Mesendoderm (in vitro differentiated cells): ENCODE measurements at regions not wholly inside any gene's neighbourhood (a gene's known extent, or its start where the extent isn't known, plus 50 kb on each side); places are given as distances from the start of the nearest gene placed in this dataset.

Experiments
- DNase-seq: peaks from one replicate; pipeline ENCODE4 v3.0.0; 2013
- H2AK5ac ChIP-seq: 2 replicates; pipeline ENCODE4 v1.6.1; 2013; ENCODE audit warnings: low read length, inconsistent platforms
- H2BK120ac ChIP-seq: 2 replicates; pipeline ENCODE4 v1.6.1; 2013; ENCODE audit warnings: low read depth, mild to moderate bottlenecking, low read length, moderate library complexity, mixed read lengths
- H2BK15ac ChIP-seq: replicated peaks from 2 replicates; pipeline ENCODE4 v1.6.1; 2013; ENCODE audit warnings: low read depth, mild to moderate bottlenecking, moderate library complexity
- H2BK5ac ChIP-seq: 2 replicates; pipeline ENCODE4 v1.6.1; 2013; ENCODE audit warnings: low read length, inconsistent platforms
- H3K18ac ChIP-seq: 2 replicates; pipeline ENCODE4 v1.6.1; 2013; ENCODE audit warnings: mild to moderate bottlenecking, low read length, mixed read lengths
- H3K23ac ChIP-seq: one replicate; pipeline ENCODE4 v1.6.1; 2013; ENCODE audit warnings: low read length
- H3K27ac ChIP-seq: 2 replicates; pipeline ENCODE4 v1.5.1; 2013; ENCODE audit warnings: low read depth, mild to moderate bottlenecking, inconsistent platforms, low read length, moderate library complexity
- H3K27me3 ChIP-seq: 2 replicates; pipeline ENCODE4 v1.6.1; 2013; ENCODE audit warnings: low read length, control low read depth, mild to moderate bottlenecking, inconsistent platforms; ENCODE audit not compliant: insufficient read depth, poor library complexity
- H3K36me3 ChIP-seq: 2 replicates; pipeline ENCODE4 v1.6.1; 2013; ENCODE audit warnings: low read length, inconsistent platforms; ENCODE audit not compliant: control insufficient read depth, insufficient read depth
- H3K4ac ChIP-seq: one replicate; pipeline ENCODE4 v1.6.1; 2013; ENCODE audit warnings: low read depth, mild to moderate bottlenecking, low read length, moderate library complexity
- H3K4me1 ChIP-seq: 2 replicates; pipeline ENCODE4 v1.6.1; 2013; ENCODE audit warnings: low read depth, low read length, inconsistent platforms; ENCODE audit not compliant: control insufficient read depth
- H3K4me2 ChIP-seq: 2 replicates; pipeline ENCODE4 v1.6.1; 2013; ENCODE audit warnings: low read length
- H3K4me3 ChIP-seq: 2 replicates; pipeline ENCODE4 v1.5.1; 2013; ENCODE audit warnings: mild to moderate bottlenecking, low read length
- H3K56ac ChIP-seq: one replicate; pipeline ENCODE4 v1.6.1; 2013; ENCODE audit warnings: low read length
- H3K79me1 ChIP-seq: 2 replicates; pipeline ENCODE4 v1.6.1; 2013; ENCODE audit warnings: low read length, inconsistent platforms
- H3K79me2 ChIP-seq: 2 replicates; pipeline ENCODE4 v1.6.1; 2013; ENCODE audit warnings: mild to moderate bottlenecking, low read length; ENCODE audit not compliant: control insufficient read depth, insufficient read depth
- H3K9ac ChIP-seq: 2 replicates; pipeline ENCODE4 v1.6.1; 2013; ENCODE audit warnings: low read length, inconsistent platforms
- H4K5ac ChIP-seq: one replicate; pipeline ENCODE4 v1.6.1; 2013; ENCODE audit warnings: low read length
- H4K8ac ChIP-seq: one replicate; pipeline ENCODE4 v1.6.1; 2013; ENCODE audit warnings: low read depth, mild to moderate bottlenecking, control low read depth, low read length, moderate library complexity
- WGBS: extraction: QIAGEN DNeasy Blood & Tissue Kit; methylation state at CpG from one replicate; pipeline ENCODE4 v1.1.7; 2013; ENCODE audit warnings: low lambda C conversion rate, missing lambda C conversion rate; ENCODE audit not compliant: insufficient coverage; ENCODE audit errors: extremely low coverage; 5-methylcytosine and 5-hydroxymethylcytosine counted together

DNA sequence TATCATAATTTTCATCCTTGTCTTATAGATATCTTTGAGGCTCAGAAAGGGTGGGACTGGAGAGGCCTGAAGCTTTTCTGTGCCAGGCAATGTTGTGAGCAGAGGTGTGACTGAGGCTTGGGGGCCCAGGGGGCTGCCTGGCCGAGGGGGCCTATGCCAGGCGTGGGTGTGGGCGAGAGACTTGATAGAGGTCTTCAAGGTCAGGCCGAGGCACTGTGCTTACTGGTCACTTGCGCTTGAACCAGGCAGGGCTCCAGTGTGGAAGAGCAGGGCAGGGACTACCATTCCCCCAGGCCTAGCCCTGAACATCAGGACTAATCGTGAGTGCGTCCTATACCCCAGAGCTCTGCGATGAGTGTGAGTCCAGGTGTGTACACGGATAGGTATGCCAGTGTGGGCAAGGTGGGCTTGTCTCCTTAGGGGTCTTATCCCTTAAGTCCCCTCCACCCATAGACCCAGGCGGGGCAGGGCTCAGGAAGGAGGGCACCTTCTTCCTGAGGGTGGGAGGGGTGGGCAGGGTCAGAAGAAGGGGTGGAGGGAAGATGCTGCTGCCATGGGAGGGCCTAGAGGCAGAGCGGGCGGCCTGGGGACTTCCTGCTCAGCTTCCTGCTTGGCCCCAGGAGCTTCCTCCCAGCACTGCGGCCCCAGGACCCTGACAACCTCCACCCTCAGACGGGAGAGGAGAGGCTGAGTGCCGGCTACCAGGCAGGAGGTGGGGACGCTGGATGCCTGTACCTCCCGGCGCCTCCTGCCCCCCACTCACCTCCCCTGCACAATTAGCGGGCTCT lies 84.7 kb downstream of the LINGO1 start:
- no peak overlapping the region for H2BK15ac ChIP-seq
- no peak overlapping the region for H3K4me3 ChIP-seq
- peak; percentile 48 for DNase-seq
- H3K4me2 ChIP-seq = no peak overlapping the region
- H2AK5ac ChIP-seq = no peak overlapping the region
- no peak overlapping the region for H2BK5ac ChIP-seq
- no peak overlapping the region for H4K5ac ChIP-seq
- H3K23ac ChIP-seq = no peak overlapping the region
- no peak overlapping the region for H3K4ac ChIP-seq
- no peaks in the 10 kb centered on the region for H3K79me2 ChIP-seq
- no peak overlapping the region for H2BK120ac ChIP-seq
- H3K27me3 ChIP-seq = no peaks in the 10 kb centered on the region
- H3K56ac ChIP-seq = peak overlapping the region; percentile 18
- WGBS = no CpG with 5 or more reads among the region's 19 CpGs
- no peak overlapping the region for H3K27ac ChIP-seq
- H3K18ac ChIP-seq = no peak overlapping the region
- peaks cover 2% of the 10 kb centered on the region for H3K4me1 ChIP-seq
- H3K9ac ChIP-seq = peak overlapping the region; percentile 8
- no peaks in the 10 kb centered on the region for H3K79me1 ChIP-seq
- H3K36me3 ChIP-seq = no peaks in the 10 kb centered on the region
- H4K8ac ChIP-seq = no peak overlapping the region

DNA sequence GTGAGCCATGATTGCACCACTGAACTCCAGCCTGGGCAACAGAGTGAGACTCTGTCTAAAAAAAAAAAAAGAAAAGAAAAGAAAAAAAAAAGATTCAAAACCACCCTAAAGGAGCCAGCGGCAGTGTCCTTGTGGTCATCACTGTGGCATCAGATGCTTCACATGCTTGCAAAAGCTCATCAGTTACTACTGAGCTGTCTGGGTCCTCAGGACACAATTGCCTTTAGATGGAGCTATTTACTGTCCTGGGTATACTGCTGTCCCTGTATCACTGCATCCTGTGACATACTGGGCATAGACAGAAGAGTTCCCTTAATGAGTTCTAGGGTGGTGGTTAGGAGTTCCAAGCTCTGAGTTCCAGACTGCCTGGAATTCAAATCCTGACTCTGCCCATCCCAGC lies 85.8 kb downstream of the LINGO1 start:
- H4K8ac ChIP-seq = no peak overlapping the region
- no peak overlapping the region for H3K4ac ChIP-seq
- H2BK5ac ChIP-seq = no peak overlapping the region
- no peaks in the 10 kb centered on the region for H3K27me3 ChIP-seq
- no peak for DNase-seq
- no peak overlapping the region for H3K9ac ChIP-seq
- no peaks in the 10 kb centered on the region for H3K36me3 ChIP-seq
- H2AK5ac ChIP-seq = no peak overlapping the region
- H3K18ac ChIP-seq = no peak overlapping the region
- no peak overlapping the region for H3K4me3 ChIP-seq
- no peak overlapping the region for H3K27ac ChIP-seq
- no peak overlapping the region for H2BK15ac ChIP-seq
- no peak overlapping the region for H2BK120ac ChIP-seq
- H3K79me2 ChIP-seq = no peaks in the 10 kb centered on the region
- no peak overlapping the region for H4K5ac ChIP-seq
- no peak overlapping the region for H3K56ac ChIP-seq
- no peak overlapping the region for H3K4me2 ChIP-seq
- WGBS = no CpG with 5 or more reads among the region's 1 CpG
- no peak overlapping the region for H3K23ac ChIP-seq
- H3K79me1 ChIP-seq = no peaks in the 10 kb centered on the region
- H3K4me1 ChIP-seq = peaks cover 2% of the 10 kb centered on the region

DNA sequence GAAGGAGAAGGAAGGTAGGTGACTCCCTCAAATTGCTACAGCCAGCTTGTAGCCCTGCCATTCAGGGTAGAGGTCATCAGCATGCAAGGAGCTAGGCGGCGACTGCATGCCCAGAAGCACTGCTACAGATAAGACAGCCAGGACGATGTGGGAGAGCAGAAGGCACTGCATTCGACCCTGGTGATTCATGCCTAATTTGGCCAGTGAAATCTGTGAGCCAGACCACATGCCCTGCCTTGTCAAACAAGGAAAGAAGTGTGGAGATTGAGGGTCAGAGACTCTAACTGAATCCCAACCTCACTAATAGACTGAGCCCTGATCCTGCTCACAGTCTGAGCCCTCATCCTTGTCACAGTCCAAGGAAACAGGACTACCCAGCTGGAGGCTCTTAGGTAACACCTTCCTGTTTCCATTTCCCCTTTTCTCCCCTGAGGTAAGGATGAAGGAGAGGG lies 86.6 kb downstream of the LINGO1 start:
- Histone ChIP-seq H2BK5ac (no peak overlapping the region), H3K23ac (no peak overlapping the region), H3K4me3 (no peak overlapping the region), H2BK15ac (no peak overlapping the region), H2BK120ac (no peak overlapping the region), H3K79me1 (no peaks in the 10 kb centered on the region), H3K4me2 (no peak overlapping the region), H3K56ac (peak overlapping the region; percentile 12), H3K27me3 (no peaks in the 10 kb centered on the region), H3K18ac (no peak overlapping the region), H2AK5ac (no peak overlapping the region), H3K4ac (no peak overlapping the region), H3K9ac (no peak overlapping the region), H3K27ac (no peak overlapping the region), H3K4me1 (peaks cover 2% of the 10 kb centered on the region), H3K36me3 (no peaks in the 10 kb centered on the region), H4K8ac (no peak overlapping the region), H4K5ac (no peak overlapping the region), H3K79me2 (no peaks in the 10 kb centered on the region)
- WGBS = no CpG with 5 or more reads among the region's 4 CpGs
- DNase-seq = peak; percentile 69

DNA sequence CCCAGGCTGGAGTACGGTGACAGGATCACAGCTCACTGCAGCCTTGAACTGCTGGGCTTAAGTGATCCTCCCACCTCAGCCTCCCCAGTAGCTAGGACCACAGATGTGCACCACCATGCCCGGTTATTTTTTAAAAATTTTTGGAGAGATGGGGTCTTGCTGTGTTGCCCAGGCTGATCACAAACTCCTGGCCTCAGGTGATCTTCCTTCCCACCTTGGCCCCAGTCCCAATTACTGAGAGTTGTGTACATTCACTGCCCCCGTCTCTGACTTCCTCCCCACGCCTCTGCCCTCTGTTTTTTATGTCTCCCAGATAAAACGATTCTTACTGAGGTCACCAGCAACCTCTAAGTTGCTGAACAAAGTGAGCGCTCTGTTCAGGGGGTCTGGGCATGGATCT lies 87.7 kb downstream of the LINGO1 start:
- H3K4me1 ChIP-seq = peaks cover 2% of the 10 kb centered on the region
- no peak overlapping the region for H3K56ac ChIP-seq
- WGBS = no CpG with 5 or more reads among the region's 6 CpGs

DNA sequence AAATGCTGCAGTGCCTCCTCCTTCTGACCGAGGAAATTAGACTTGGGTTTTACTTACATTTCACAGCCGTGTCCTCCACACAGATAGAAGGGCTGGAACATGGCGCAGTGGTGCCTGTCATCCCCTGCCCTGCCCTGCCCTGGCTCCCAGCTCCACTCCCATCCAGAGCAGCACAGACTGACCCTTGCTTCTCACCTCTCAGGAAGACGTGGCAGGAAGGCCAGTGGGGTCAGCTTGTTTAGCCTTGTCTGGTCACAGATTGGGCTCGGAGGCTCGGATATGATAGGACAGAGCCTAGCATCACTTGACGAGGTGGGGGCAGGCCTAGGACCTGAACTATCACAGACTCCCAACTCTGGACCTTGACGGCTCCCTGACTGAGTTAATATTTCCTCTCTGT lies 88.5 kb downstream of the LINGO1 start:
- no peak for DNase-seq
- H2AK5ac ChIP-seq = no peak overlapping the region
- H3K27ac ChIP-seq = no peak overlapping the region

More for the DNA sequence above, 87.7 kb downstream of the LINGO1 start:
- H2BK120ac ChIP-seq = no peak overlapping the region
- no peak overlapping the region for H3K4ac ChIP-seq
- H3K4me3 ChIP-seq = no peak overlapping the region
- no peaks in the 10 kb centered on the region for H3K79me1 ChIP-seq
- H2BK5ac ChIP-seq = no peak overlapping the region
- DNase-seq = no peak
- H3K79me2 ChIP-seq = no peaks in the 10 kb centered on the region
- H4K8ac ChIP-seq = no peak overlapping the region
- no peak overlapping the region for H2BK15ac ChIP-seq
- no peak overlapping the region for H4K5ac ChIP-seq
- H3K36me3 ChIP-seq = no peaks in the 10 kb centered on the region
- no peak overlapping the region for H3K9ac ChIP-seq
- H3K4me2 ChIP-seq = no peak overlapping the region
- H3K23ac ChIP-seq = no peak overlapping the region
- H3K27me3 ChIP-seq = no peaks in the 10 kb centered on the region
- no peak overlapping the region for H2AK5ac ChIP-seq
- H3K27ac ChIP-seq = no peak overlapping the region
- no peak overlapping the region for H3K18ac ChIP-seq

More for the DNA sequence above, 88.5 kb downstream of the LINGO1 start:
- Histone ChIP-seq H3K79me2 (no peaks in the 10 kb centered on the region), H3K23ac (no peak overlapping the region), H3K56ac (no peak overlapping the region), H3K4me3 (no peak overlapping the region), H2BK120ac (no peak overlapping the region), H3K4me2 (no peak overlapping the region), H3K4ac (no peak overlapping the region), H3K4me1 (peaks cover 2% of the 10 kb centered on the region), H2BK15ac (no peak overlapping the region), H3K27me3 (no peaks in the 10 kb centered on the region), H3K18ac (no peak overlapping the region), H3K79me1 (no peaks in the 10 kb centered on the region), H3K36me3 (no peaks in the 10 kb centered on the region), H2BK5ac (no peak overlapping the region), H4K5ac (no peak overlapping the region), H4K8ac (no peak overlapping the region), H3K9ac (no peak overlapping the region)
- WGBS = no CpG with 5 or more reads among the region's 8 CpGs
